NCI-H2171 (cell line): ENCODE measurements at regions not wholly inside any gene's neighbourhood (a gene's known extent, or its start where the extent isn't known, plus 50 kb on each side); places are given as distances from the start of the nearest gene placed in this dataset.

Experiments used
- DNase-seq: peaks from one replicate; lab custom pipeline; 2025; lab: John Stamatoyannopoulos, UW

GRCh38 chr13:63948045-63948444, 2532.4 kb upstream of the PCDH20 start:
- no peak for DNase-seq

GRCh38 chr13:63944911-63945310, 2529.3 kb upstream of the PCDH20 start:
- no peak for DNase-seq

DNA sequence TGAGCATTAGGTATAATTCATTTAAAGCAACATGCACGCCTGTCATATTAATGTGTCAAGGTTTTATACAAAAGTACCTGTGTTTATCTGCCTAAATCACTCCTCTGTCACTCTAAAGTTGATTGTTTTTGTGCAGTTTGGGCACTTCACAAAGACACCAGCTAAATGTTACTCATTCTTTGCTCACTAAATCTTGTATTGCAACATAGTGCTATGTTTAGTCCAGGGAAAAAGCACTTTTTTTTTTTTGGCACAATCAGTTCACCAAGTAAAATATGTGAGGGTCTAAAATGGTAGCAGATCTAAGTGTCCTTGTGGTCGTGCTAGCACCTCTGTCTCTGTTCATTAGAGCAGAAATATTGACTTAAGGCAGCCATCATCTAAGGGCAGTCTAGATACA, 2526.7 kb upstream of the PCDH20 start:
- no peak for DNase-seq

DNA sequence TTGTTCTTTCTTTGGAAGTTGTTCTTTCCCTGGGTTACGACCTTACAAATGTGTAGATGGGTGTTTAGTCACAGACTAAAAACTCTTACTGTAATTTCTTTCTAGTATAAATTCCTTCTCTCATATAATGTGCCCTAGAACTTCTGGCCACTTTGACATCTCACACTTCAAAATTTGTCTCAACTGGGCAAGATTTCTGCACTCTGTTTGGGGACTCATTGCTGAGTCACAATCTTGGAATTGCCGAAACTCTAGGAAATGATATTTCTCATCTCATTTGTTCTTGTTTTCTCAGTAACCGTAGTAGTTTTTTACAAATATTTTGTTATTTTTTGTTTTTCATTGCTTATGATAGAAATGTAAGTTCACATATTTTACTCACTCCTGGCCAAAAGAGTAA, 2523.2 kb upstream of the PCDH20 start:
- no peak for DNase-seq

DNA sequence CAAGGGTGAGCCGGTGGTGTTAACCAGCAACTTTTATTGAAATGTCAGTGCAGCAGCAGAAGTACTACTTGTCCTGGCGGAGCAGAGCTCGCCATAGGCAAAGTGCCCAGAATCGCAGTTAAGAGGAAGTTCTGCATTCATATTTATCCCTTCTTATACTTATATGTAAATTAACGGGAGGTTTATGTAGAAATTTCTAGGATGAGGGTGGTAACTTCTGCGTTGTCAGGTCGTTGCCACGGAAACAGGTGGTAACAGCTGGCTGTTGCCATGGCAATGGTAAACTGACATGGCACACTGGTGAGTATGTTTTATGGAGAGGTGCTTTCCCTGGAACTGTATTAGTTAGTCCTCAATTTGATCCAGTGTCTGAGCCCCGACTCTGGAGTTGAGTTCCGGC, 2494.9 kb upstream of the PCDH20 start:
- DNase-seq, result no peak

DNA sequence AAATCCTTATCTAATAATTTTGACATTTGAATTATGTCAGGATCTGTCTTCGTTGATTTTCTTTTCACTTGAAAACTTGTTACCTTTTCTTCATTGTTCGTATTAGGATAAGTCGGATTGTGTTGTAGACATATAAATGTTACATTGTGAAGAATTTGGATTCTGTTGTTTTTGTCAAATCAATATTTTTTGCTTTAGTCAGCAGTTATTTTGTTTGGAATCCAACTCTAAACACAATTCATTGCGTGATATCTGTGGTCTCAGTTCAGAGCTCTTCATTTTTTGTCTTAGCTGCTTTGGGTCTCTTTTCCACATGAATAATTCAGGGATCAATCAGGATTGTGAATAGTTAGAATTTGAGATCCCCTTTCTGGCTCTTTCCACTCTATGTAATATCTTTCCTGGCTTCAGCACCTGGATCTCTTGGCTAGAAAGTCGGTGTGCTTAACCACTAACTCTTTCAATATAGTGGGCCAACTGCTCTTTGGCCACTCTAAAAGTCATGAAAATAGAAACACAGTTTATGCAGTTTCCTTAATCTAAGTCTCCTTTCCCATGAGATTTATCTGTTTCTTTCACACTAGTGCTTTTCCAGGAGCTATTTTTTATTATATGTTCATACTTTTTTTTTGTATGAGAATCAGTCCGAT, 2494.2 kb upstream of the PCDH20 start:
- DNase-seq, result no peak

DNA sequence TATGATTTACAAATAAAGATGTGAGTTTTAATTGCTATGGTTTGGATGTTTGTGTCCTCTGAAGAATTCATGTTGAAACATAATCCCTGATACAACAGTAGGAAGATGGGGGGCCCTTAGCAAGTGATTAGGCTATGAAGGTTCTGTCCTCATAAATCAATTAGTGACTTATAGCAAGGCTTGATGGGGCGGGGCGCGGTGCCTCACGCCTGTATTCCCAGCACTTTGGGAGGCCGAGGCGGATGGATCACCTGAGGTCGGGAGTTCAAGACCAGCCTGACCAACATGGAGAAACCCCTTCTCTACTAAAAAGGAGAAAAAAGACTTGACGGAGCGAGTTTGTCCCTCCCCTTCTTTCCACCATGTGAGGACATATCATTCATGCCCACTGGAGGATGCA, 2486.5 kb upstream of the PCDH20 start:
- DNase-seq, result no peak

DNA sequence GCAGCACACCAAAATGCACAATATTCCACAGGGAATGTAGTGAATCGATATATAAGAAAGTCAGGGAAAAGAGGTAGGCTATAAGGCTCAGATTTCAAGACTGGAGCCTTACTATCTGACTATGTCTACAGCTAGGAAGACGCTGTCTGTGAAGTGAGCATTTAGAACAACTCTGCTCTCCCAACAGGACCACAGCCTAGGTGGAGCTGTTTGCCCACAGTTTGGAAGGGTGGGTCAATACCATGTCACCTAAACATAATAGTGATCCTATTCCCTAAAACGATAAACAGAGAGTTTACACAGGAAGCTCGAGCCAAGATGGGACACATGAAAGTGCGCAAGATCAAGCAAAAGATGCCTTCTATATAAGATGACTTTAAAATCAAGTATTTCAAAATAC, 2486.0 kb upstream of the PCDH20 start:
- DNase-seq, result no peak

GRCh38 chr13:63900406-63900805, 2484.8 kb upstream of the PCDH20 start:
- DNase-seq, result no peak

- DNase-seq, result no peak
These were observed 2480.7 kb upstream of the PCDH20 start for GRCh38 chr13:63896321-63896720.

DNA sequence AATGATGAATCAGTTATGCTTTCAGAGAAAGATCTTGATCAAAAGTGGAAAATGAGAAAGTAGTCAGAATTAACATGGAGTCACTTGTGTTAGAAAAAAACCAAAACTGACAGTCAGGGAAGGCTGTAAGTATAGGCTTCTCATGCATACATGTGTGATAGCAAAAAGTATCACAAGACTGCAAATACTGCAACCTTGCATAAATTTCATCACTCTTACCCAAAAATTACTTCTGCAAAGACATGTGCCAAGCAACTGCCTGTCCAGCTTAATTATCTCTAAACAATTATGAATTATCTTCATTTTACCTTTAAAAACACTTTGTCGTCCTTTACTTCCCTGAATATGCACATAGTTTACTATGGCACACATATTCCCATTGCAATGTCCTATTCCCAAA, 2466.4 kb upstream of the PCDH20 start:
- DNase-seq, result no peak

GRCh38 chr13:63880705-63881104, 2465.1 kb upstream of the PCDH20 start:
- DNase-seq, result no peak

DNA sequence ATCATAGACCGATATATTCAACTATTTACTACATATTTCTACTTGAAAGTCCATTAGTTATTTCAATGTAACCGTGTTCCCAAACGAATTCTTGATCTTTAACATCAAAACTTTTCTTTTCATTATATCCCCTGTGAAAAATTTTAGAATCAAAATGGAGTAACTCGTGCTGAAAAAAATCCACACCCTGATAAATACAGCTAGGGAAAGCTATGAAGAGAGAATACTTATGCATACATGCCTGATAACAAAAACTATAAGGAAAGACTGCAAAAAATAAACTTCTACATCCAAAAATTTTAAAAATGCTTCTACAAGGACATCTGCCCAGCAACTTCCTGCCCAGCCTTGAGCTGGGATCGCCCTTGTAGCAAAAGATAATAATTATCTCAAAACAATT, 2458.3 kb upstream of the PCDH20 start:
- DNase-seq, result no peak

DNA sequence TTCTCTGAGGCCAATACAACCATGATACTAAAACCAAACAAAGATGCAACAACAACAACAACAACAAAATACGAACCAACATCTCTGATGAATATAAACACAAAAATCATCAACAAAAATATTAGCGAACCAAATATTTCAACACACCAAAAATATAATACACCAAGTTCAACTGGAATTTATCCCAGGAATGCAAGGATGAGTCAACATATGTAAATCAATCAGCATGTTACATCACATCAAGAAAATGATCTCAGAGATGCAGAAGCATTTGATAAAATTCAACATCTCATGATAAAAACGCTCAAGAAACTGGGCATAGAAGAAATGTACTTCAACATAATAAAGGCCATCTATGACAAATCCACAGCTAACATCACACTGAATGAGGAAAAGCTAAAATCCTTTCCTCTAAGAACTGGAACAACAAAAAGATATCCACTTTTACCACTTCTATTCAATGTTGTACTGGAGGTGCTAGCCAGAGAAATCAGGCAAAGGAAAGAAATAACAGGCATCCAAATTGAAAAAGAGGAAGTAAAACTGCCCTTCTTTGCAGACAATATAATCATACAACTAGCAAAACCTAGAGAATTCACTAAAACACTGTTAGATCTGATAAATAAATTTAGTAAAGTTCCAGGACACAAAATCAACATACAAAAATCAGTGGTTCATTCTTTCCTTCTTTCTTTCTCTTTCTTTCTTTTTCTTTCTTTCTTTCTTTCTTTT, 2448.7 kb upstream of the PCDH20 start:
- no peak for DNase-seq

GRCh38 chr13:63855457-63856118, 2439.9 kb upstream of the PCDH20 start:
- DNase-seq, result no peak

GRCh38 chr13:63853816-63854215, 2438.2 kb upstream of the PCDH20 start:
- DNase-seq, result no peak

DNA sequence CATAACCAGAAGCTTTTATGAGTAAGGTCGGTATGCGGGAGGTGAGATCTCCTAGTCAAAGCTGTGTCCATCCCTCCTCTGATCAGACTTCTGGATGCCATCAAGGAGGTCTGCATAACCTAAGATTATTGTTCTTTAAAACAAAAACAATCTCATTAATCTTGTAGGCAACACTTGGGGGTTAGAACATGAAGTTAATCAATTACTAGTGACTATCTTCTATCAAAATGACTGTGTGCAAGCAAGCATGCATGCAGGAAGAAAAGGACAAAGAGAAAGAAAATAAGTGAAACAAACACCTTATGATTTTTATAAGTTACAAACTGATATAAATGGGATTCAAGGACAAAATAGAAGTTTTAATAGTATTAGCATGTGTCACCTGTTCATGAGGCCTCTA, 2435.9 kb upstream of the PCDH20 start:
- DNase-seq, result no peak

- no peak for DNase-seq
These were observed 2428.4 kb upstream of the PCDH20 start for GRCh38 chr13:63843766-63844699.

DNA sequence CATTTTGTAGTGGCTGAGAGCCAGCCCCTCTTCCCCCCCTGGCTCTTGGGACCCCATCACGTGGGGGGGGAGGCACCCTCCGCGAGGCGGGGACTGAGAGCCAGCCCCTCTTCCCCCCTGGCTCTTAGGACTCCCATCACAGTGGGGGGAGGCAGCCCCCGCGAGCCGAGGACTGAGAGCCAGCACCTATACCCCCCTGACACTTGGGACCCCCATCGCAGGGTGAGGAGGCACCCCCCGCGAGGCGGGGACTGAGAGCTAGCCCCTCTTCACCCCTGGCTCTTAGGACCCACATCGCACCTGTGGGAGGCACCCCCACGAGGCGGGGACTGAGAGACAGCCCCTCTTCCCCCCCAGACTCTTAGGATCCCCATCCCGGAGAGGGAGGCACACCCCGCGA, 2426.5 kb upstream of the PCDH20 start:
- no peak for DNase-seq

- DNase-seq, result no peak
These were observed 2425.1 kb upstream of the PCDH20 start for GRCh38 chr13:63840551-63841421.

GRCh38 chr13:63838366-63839110, 2422.9 kb upstream of the PCDH20 start:
- DNase-seq, result no peak
